ENCODE measurements at regions not wholly inside any gene's neighbourhood (a gene's known extent, or its start where the extent isn't known, plus 50 kb on each side); places are given as distances from the start of the nearest gene placed in this dataset.
A peak's percentile ranks its signal among the peaks of the same experiment; 100 is the strongest.

GRCh38 chr11:91248199-91248807 is 976.3 kb upstream of the FAT3 start:
- TF ChIP-seq SIN3A (IDR thresholded peaks at IDR 0.05; ENCODE audit: borderline replicate concordance, insufficient read depth, low read depth, low read length), result no peak
- peak; percentile 72; the same call in 1 of the 2 replicates for TF ChIP-seq CTCF (IDR thresholded peaks at IDR 0.05)
- no peak for TF ChIP-seq REST (IDR thresholded peaks at IDR 0.05; ENCODE audit: insufficient read depth in 1 of 2, low read depth in 2 of 2, low read length in 1 of 2)
- TF ChIP-seq POLR2AphosphoS5 (IDR thresholded peaks at IDR 0.05; ENCODE audit: low read depth, low read length), result no peak
